Erythroblast (primary cell): ENCODE measurements at regions not wholly inside any gene's neighbourhood (a gene's known extent, or its start where the extent isn't known, plus 50 kb on each side); places are given as distances from the start of the nearest gene placed in this dataset.

Source experiments
- GATA1 ChIP-seq: IDR thresholded peaks from 2 replicates; pipeline ENCODE4 v1.6.1; 2011; ENCODE audit warnings: low read depth, mild to moderate bottlenecking, control low read depth, low read length, moderate library complexity
- POLR2A ChIP-seq: IDR thresholded peaks from 2 replicates; pipeline ENCODE4 v1.6.1; 2011; ENCODE audit warnings: mild to moderate bottlenecking, low read length

- TF ChIP-seq POLR2A (no peak), GATA1 (no peak)
Observed at GRCh38 chr6:153843420-153843819, 195.6 kb upstream of the OPRM1 start.
